GM10266 (cell line): ENCODE measurements at regions not wholly inside any gene's neighbourhood (a gene's known extent, or its start where the extent isn't known, plus 50 kb on each side); places are given as distances from the start of the nearest gene placed in this dataset.

Experiments
- DNase-seq: peaks from one replicate; pipeline ENCODE4 v3.0.0; 2012; ENCODE audit errors: extremely low spot score
- CTCF ChIP-seq: IDR thresholded peaks from 2 replicates; pipeline ENCODE4 v1.5.1; 2012; ENCODE audit warnings: mild to moderate bottlenecking, low read depth; ENCODE audit not compliant: control insufficient read depth, insufficient read depth; ENCODE audit errors: missing control alignments

- no peak for TF ChIP-seq CTCF
These were observed 1042.8 kb downstream of the BRD1 start for GRCh38 chr22:48784701-48785503.

DNA sequence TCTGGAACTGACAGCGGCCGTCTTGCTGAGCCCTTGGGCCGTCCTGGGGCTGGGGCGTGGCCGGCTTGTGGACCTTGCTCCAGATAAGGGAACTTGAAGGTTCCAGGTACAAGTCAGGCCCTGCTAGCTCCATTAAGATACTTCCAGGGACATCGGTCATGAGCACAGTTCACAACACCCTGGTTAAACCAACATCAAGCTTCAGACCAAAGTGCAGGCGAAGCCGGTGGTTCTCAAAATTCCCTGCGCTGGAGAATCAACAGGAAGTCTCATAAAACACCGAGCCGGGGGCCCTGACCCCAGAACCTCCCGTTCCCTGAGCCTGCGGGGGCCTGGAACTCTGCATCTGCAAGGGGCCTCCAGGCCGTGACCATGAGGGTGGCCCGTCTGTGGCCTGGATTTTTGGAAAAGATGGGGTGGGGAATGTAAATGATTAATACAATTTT lies 1043.8 kb downstream of the BRD1 start:
- no peak for DNase-seq
- no peak for TF ChIP-seq CTCF

More at GRCh38 chr22:48784701-48785503, 1042.8 kb downstream of the BRD1 start:
- DNase-seq = no peak

GRCh38 chr22:48782811-48783511 lies 1044.7 kb downstream of the BRD1 start:
- TF ChIP-seq CTCF = no peak
- DNase-seq = no peak

DNA sequence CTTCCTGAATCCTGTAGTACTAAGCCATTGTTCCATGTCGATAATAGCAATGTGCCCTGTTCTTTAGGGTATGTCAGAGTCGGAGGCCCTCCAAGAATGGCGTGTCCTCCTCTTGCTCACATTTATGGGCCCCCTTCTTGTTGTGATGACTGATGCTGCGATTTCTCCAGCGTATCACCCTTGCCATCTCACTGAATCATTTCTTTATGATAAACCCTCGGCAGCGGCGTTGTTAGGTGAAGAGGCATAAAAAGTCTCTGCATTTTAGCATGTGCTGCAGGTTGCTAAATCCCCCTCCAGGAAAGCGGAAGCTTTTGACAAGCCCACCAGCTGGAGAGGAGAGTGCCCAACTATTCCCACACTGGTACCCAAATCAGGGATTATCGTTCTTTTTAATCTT lies 1045.3 kb downstream of the BRD1 start:
- TF ChIP-seq CTCF = no peak
- DNase-seq = no peak

- no peak for DNase-seq
- TF ChIP-seq CTCF = no peak
These were observed 1045.8 kb downstream of the BRD1 start for GRCh38 chr22:48781868-48782267.

- TF ChIP-seq CTCF = no peak
- no peak for DNase-seq
These were observed 1046.3 kb downstream of the BRD1 start for GRCh38 chr22:48781391-48781790.

GRCh38 chr22:48780597-48781277 lies 1046.9 kb downstream of the BRD1 start:
- no peak for TF ChIP-seq CTCF

More at GRCh38 chr22:48780597-48781277, 1046.9 kb downstream of the BRD1 start:
- DNase-seq = no peak
